Eye (tissue), 1 donor: ENCODE measurements at regions not wholly inside any gene's neighbourhood (a gene's known extent, or its start where the extent isn't known, plus 50 kb on each side); places are given as distances from the start of the nearest gene placed in this dataset.
"Not testable (repeated sequence)": the region's sequence is repeated elsewhere in the genome, so short reads cannot be mapped to it uniquely, and the experiment has no call there.

Experiments
- DNase-seq: peaks from one replicate; pipeline ENCODE4 v3.0.0-alpha.2; 2015

GRCh38 chr2:143840194-143840593 lies 679.7 kb downstream of the ZEB2 start:
- DNase-seq, result no peak

GRCh38 chr2:143839456-143839855 lies 680.5 kb downstream of the ZEB2 start:
- DNase-seq, result no peak

GRCh38 chr2:143837055-143837454 lies 682.9 kb downstream of the ZEB2 start:
- not testable (repeated sequence) for DNase-seq

GRCh38 chr2:143835481-143835880 lies 684.4 kb downstream of the ZEB2 start:
- no peak for DNase-seq

GRCh38 chr2:143833015-143833660 lies 686.8 kb downstream of the ZEB2 start:
- no peak for DNase-seq

- DNase-seq, result no peak
These were observed 689.4 kb downstream of the ZEB2 start for GRCh38 chr2:143830476-143830875.

- no peak for DNase-seq
These were observed 691.0 kb downstream of the ZEB2 start for GRCh38 chr2:143828763-143829537.

GRCh38 chr2:143824791-143825190 lies 695.1 kb downstream of the ZEB2 start:
- DNase-seq, result no peak

GRCh38 chr2:143823876-143824275 lies 694.7 kb downstream of the ARHGAP15 start:
- no peak for DNase-seq

GRCh38 chr2:143823296-143823695 lies 694.1 kb downstream of the ARHGAP15 start:
- no peak for DNase-seq

- DNase-seq, result no peak
These were observed 693.5 kb downstream of the ARHGAP15 start for GRCh38 chr2:143822736-143823135.

GRCh38 chr2:143819764-143820163 lies 690.5 kb downstream of the ARHGAP15 start:
- DNase-seq, result no peak

GRCh38 chr2:143819190-143819735 lies 690.0 kb downstream of the ARHGAP15 start:
- DNase-seq, result no peak
